ENCODE measurements at regions not wholly inside any gene's neighbourhood (a gene's known extent, or its start where the extent isn't known, plus 50 kb on each side); places are given as distances from the start of the nearest gene placed in this dataset.

DNA sequence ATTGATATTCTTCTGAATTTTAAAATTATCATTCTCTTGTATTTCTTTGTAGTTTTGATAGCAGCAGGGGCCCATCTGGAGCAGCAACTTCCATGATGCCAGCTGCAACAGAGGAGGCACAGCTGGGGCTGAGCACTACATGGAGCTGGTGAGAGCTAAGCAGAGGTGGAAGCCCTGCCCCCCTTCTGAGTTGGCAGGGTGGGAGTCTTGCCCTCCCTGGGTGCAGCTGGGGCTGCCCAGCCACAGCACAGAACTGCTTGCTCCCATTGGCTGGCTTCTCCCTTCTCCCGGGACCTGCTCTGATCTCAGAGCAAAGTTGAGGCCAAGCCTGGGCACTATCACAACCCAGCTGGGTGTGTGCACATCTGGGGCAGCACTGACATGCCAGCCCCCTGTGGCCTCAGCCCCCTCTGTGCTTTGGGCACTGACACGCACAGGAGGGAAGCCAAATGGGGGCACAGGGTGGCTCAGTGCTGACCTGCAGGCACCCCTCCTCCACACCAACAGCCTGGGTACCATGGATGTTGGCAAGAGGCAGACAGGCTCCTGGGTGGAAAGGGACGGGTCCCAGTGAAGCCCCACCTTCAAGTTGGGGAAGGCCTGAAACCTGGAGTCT lies 69.1 kb upstream of the EYA4 start:
- no peak overlapping the region for H2BK15ac ChIP-seq (ENCODE audit: low read depth, low read length)
- H3K36me3 ChIP-seq (ENCODE audit: control insufficient read depth, insufficient read depth, low read length), result no peaks in the 10 kb centered on the region
- no TSS peak for BruUV-seq (replicated peaks)
- H3K56ac ChIP-seq (ENCODE audit: extremely low read depth, insufficient read depth, low read length), result no peak overlapping the region
- dilution Hi-C loops (cut with HindIII; ENCODE audit: low sequenced_read_pairs, unreplicated experiment), result no loop called here
- H3K4me1 ChIP-seq (ENCODE audit: control insufficient read depth, insufficient read depth, low read length), result no peaks in the 10 kb centered on the region
- no peak overlapping the region for H3K4me2 ChIP-seq (ENCODE audit: low read depth, low read length)
- H4K5ac ChIP-seq (ENCODE audit: low read depth, low read length), result no peak overlapping the region
- H2BK5ac ChIP-seq (ENCODE audit: low read depth, low read length, poor library complexity, severe bottlenecking), result no peak overlapping the region
- no peak overlapping the region for H3K9ac ChIP-seq (ENCODE audit: low read depth, low read length)
- WGBS, 2 experiments (ENCODE audit: extremely low coverage in 2 of 2, insufficient read length in 1 of 2), result 100% methylated on average over 1 of the region's 3 CpGs; no CpG with 5 or more reads in 1 of the 2 experiments
- H4K91ac ChIP-seq (ENCODE audit: insufficient read depth, low read depth, low read length), result no peak overlapping the region
- POLR2A ChIA-PET (ENCODE audit: unreplicated experiment), result no interaction called here
- H4K20me1 ChIP-seq (ENCODE audit: insufficient read depth, low read length), result no peaks in the 10 kb centered on the region
- no peak overlapping the region for H2BK20ac ChIP-seq (ENCODE audit: low read depth, low read length)
- CTCF ChIA-PET, result no interaction called here
- no peak overlapping the region for H3K4me3 ChIP-seq (ENCODE audit: insufficient read depth, low read depth, low read length)
- H2AK9ac ChIP-seq (replicated peaks; ENCODE audit: low read depth, low read length, poor library complexity), result no peak overlapping the region
- no peak overlapping the region for H3K27ac ChIP-seq (ENCODE audit: insufficient read depth, low read length)
- no peak for ATAC-seq (ENCODE audit: low read depth)
- no peak overlapping the region for H2BK120ac ChIP-seq (ENCODE audit: low read depth, low read length)
- TF ChIP-seq USF2 (IDR thresholded peaks at IDR 0.05; ENCODE audit: low read depth, low read length) (no peak), RAD21 (IDR thresholded peaks at IDR 0.05; ENCODE audit: low read length) (no peak), BHLHE40 (IDR thresholded peaks at IDR 0.05; ENCODE audit: low read depth, low read length) (no peak), MXI1 (IDR thresholded peaks at IDR 0.05; ENCODE audit: borderline replicate concordance, low read depth, low read length) (no peak), MAZ (IDR thresholded peaks at IDR 0.05; ENCODE audit: borderline replicate concordance, low read depth, low read length) (no peak), MAFK (IDR thresholded peaks at IDR 0.05; ENCODE audit: low read depth, low read length) (no peak), CEBPB (IDR thresholded peaks at IDR 0.05; ENCODE audit: low read depth, low read length) (no peak), FOS (IDR thresholded peaks at IDR 0.05; ENCODE audit: low read depth, low read length) (no peak), RCOR1 (IDR thresholded peaks at IDR 0.05; ENCODE audit: insufficient replicate concordance, low read length) (no peak), CHD1 (IDR thresholded peaks at IDR 0.05; ENCODE audit: low read depth, low read length) (no peak), ELK1 (IDR thresholded peaks at IDR 0.05; ENCODE audit: borderline replicate concordance, low read depth, low read length) (no peak), RFX5 (IDR thresholded peaks at IDR 0.05; ENCODE audit: low read depth, low read length) (no peak), NFE2L2 (IDR thresholded peaks at IDR 0.05; ENCODE audit: low read depth, low read length) (no peak), SMC3 (IDR thresholded peaks at IDR 0.05; ENCODE audit: low read depth, low read length) (no peak), POLR2A (IDR thresholded peaks at IDR 0.05; ENCODE audit: low read depth, low read length) (no peak)
- TF ChIP-seq, protein P1, sequence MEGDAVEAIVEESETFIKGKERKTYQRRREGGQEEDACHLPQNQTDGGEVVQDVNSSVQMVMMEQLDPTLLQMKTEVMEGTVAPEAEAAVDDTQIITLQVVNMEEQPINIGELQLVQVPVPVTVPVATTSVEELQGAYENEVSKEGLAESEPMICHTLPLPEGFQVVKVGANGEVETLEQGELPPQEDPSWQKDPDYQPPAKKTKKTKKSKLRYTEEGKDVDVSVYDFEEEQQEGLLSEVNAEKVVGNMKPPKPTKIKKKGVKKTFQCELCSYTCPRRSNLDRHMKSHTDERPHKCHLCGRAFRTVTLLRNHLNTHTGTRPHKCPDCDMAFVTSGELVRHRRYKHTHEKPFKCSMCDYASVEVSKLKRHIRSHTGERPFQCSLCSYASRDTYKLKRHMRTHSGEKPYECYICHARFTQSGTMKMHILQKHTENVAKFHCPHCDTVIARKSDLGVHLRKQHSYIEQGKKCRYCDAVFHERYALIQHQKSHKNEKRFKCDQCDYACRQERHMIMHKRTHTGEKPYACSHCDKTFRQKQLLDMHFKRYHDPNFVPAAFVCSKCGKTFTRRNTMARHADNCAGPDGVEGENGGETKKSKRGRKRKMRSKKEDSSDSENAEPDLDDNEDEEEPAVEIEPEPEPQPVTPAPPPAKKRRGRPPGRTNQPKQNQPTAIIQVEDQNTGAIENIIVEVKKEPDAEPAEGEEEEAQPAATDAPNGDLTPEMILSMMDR (conservative IDR thresholded peaks at IDR 0.05; ENCODE audit: low read depth, low read length), result no peak
- no peak overlapping the region for H3K18ac ChIP-seq (ENCODE audit: low read depth, low read length)
- in situ Hi-C loops (cut with MboI; ENCODE audit: low sequenced_read_pairs), result no loop called here
- no peak overlapping the region for H3K14ac ChIP-seq (replicated peaks; ENCODE audit: low read depth, low read length)
- peaks cover 9% of the 10 kb centered on the region for H3K9me3 ChIP-seq (ENCODE audit: control insufficient read depth, insufficient read depth, low read length)
- no peak for DNase-seq
- no peak overlapping the region for H3K23ac ChIP-seq (ENCODE audit: low read depth, low read length)
- H2AFZ ChIP-seq (replicated peaks; ENCODE audit: low read length, poor library complexity), result no peak overlapping the region
- H3K4ac ChIP-seq (ENCODE audit: low read depth, low read length), result no peak overlapping the region
- no peaks in the 10 kb centered on the region for H3K9me1 ChIP-seq (ENCODE audit: insufficient read depth, low read length)
- H4K8ac ChIP-seq (ENCODE audit: low read depth in 2 of 2, low read length in 2 of 2), result no peak overlapping the region
- 0 out of 2 replicates have a peak overlapping the region, but pooled peaks have one; percentile 8 for H2AK5ac ChIP-seq (ENCODE audit: low read depth, low read length)
- no peaks in the 10 kb centered on the region for H3K27me3 ChIP-seq (ENCODE audit: control insufficient read depth, insufficient read depth, low read length)
- intact Hi-C loops (cut with micrococcal nuclease), result no loop called here
- no peaks in the 10 kb centered on the region for H3K79me1 ChIP-seq (ENCODE audit: low read depth in 1 of 2, low read length in 2 of 2)

Measured in IMR-90 (cell line).